Adrenal gland (tissue), 9 donors: ENCODE measurements at regions not wholly inside any gene's neighbourhood (a gene's known extent, or its start where the extent isn't known, plus 50 kb on each side); places are given as distances from the start of the nearest gene placed in this dataset.
A peak's percentile ranks its signal among the peaks of the same experiment; 100 is the strongest.

ENCODE experiments used
- DNase-seq, 7 donors: peaks; one replicate each; pipeline ENCODE4 v3.0.0-alpha.2; 2019 to 2020
- H3K27ac ChIP-seq, 5 donors: fragments of 200-600 bp; sonication (generic) in 4 of 5; 1 replicate in 3 of 5; 2 replicates in 2 of 5; pipeline versions ENCODE4 v1.5.1 to v1.8.0; 2016 to 2020; ENCODE audit warnings: mild to moderate bottlenecking in 1 of 5
- H3K27me3 ChIP-seq: fragments of 200-600 bp; 2 replicates; pipeline ENCODE4 v1.8.0; 2021
- H3K36me3 ChIP-seq, 2 donors: fragments of 200-600 bp; replicated peaks in 1 of 2; 1 replicate in 1 of 2; 2 replicates in 1 of 2; pipeline versions ENCODE4 v1.5.1 to v1.8.0; 2018 to 2022
- H3K4me1 ChIP-seq, 2 donors: fragments of 200-600 bp; replicated peaks in 1 of 2; 1 replicate in 1 of 2; 2 replicates in 1 of 2; pipeline versions ENCODE4 v1.5.1 to v1.8.0; 2018 to 2021
- H3K4me3 ChIP-seq, 4 donors: fragments of 200-600 bp; sonication (generic) in 3 of 4; one replicate each; pipeline ENCODE4 v1.5.1; 2016 to 2018
- H3K9me3 ChIP-seq, 3 donors: fragments of 200-600 bp; sonication (generic) in 1 of 3; replicated peaks in 1 of 3; 1 replicate in 2 of 3; 2 replicates in 1 of 3; pipeline versions ENCODE4 v1.5.1 to v1.8.0; 2016 to 2021
- POLR2A ChIP-seq, 2 donors: fragments of 450-650 bp; IDR thresholded peaks; one replicate each; pipeline ENCODE4 v1.6.1; 2017; ENCODE audit warnings: antibody characterized with exemption in 2 of 2, mild to moderate bottlenecking in 2 of 2, moderate library complexity in 1 of 2
- whole genome bisulfite sequencing, 4 donors: extraction: QIAGEN DNeasy Blood & Tissue Kit in 2 of 4; methylation state at CpG; one replicate each; pipeline versions ENCODE4 v1.1.5 to v1.1.7; 2013 to 2017; 5-methylcytosine and 5-hydroxymethylcytosine counted together
- intact Hi-C, 2 donors: fragments of 100-400 bp; cut with DNase I; formaldehyde crosslinking; loops; one replicate each; pipeline versions ENCODE4 v1.14.1 to v1.15.0; 2022 to 2023
- TF ChIP-seq, protein P1 (sequence below), 6 experiments: fragments of 450-650 bp in 4 of 6; fragments of 200-600 bp in 2 of 6; sonication (generic) in 1 of 6; IDR thresholded peaks; 1 replicate in 5 of 6; 2 replicates in 1 of 6; pipeline versions ENCODE4 v1.5.1 to v1.8.0; 2016 to 2021; ENCODE audit warnings: antibody characterized with exemption in 6 of 6, mild to moderate bottlenecking in 2 of 6, moderate library complexity in 1 of 6
- donor health status: healthy with polysubstance abuse.
- donor health status: Bipolar disorder and iron deficiency.
- donor health status: DM: yes; HTN: yes; CAD: no.
- donor health status: DM: no; HTN: no; CAD: no.
- donor health status: DM: no; HTN: no; CAD: no.

- Histone ChIP-seq H3K36me3 (no peaks in the 10 kb centered on the region), H3K9me3 (peaks cover 0 to 1% (median 0%) of the 10 kb centered on the region in 3 donors), H3K27me3 (no peaks in the 10 kb centered on the region), H3K27ac (no peak overlapping the region), H3K4me1 (no peaks in the 10 kb centered on the region), H3K4me3 (no peak overlapping the region)
- intact Hi-C loops, result no loop called here
- no peak for DNase-seq
- WGBS, 4 donors, result 33 to 46% (median 34%) methylated on average over 6 of the region's 6 CpGs
- TF ChIP-seq POLR2A (IDR thresholded peaks at IDR 0.05), result no peak
- TF ChIP-seq, protein P1, sequence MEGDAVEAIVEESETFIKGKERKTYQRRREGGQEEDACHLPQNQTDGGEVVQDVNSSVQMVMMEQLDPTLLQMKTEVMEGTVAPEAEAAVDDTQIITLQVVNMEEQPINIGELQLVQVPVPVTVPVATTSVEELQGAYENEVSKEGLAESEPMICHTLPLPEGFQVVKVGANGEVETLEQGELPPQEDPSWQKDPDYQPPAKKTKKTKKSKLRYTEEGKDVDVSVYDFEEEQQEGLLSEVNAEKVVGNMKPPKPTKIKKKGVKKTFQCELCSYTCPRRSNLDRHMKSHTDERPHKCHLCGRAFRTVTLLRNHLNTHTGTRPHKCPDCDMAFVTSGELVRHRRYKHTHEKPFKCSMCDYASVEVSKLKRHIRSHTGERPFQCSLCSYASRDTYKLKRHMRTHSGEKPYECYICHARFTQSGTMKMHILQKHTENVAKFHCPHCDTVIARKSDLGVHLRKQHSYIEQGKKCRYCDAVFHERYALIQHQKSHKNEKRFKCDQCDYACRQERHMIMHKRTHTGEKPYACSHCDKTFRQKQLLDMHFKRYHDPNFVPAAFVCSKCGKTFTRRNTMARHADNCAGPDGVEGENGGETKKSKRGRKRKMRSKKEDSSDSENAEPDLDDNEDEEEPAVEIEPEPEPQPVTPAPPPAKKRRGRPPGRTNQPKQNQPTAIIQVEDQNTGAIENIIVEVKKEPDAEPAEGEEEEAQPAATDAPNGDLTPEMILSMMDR (IDR thresholded peaks at IDR 0.05), result no peak
These were observed 105.7 kb upstream of the SEC61G start for GRCh38 chr7:54864663-54865062.

DNA sequence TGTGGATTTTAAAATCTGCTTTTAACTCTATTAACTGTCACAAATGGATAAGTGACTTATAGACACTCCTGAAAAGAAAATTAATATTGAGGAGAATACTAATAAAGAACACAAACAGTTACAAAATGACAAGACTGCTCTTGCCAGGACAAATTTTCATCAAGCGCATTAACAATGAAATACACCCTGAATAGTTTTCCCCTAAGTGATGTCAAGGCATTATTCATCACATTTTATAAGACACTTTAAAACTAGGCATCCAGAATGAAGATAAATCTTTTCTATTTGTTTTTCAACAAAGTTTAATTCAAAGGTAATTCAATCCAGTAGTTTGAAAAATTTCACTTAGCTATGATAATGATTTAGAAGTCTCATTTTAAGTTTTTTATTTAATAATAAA lies 110.5 kb upstream of the SEC61G start:
- H3K27ac ChIP-seq, result no peak overlapping the region
- no peaks in the 10 kb centered on the region for H3K27me3 ChIP-seq
- no peak for TF ChIP-seq POLR2A (IDR thresholded peaks at IDR 0.05)
- TF ChIP-seq, protein P1 (IDR thresholded peaks at IDR 0.05), result no peak
- intact Hi-C loops, result no loop called here
- WGBS, 4 donors, result 93 to 100% (median 96%) methylated on average over 1 of the region's 1 CpG
- H3K9me3 ChIP-seq, result peaks cover 0 to 5% (median 0%) of the 10 kb centered on the region in 3 donors
- H3K4me3 ChIP-seq, result no peak overlapping the region
- DNase-seq, result no peak
- H3K36me3 ChIP-seq, result no peaks in the 10 kb centered on the region
- no peaks in the 10 kb centered on the region for H3K4me1 ChIP-seq

DNA sequence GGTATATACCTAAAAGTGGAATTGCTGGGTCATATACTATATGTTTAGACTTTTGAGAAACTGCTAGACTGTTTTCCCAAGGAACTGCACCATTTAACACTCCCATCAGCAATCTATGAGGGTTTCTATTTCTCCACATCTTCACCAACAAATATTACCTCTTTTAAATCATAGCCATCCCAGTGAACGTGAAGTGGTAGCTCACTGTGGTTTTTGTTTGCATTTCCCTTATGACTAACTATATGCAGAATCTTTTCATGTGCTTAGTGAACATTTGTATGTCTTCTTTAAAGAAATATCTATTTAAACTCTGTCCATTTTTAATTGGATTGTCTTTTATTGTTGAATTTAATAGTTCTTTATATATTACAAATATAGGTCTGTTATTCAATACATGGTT lies 115.8 kb upstream of the SEC61G start:
- DNase-seq, result no peak
- Histone ChIP-seq H3K27ac (no peak overlapping the region), H3K9me3 (peaks cover 0 to 3% (median 0%) of the 10 kb centered on the region in 3 donors), H3K27me3 (no peaks in the 10 kb centered on the region), H3K4me3 (no peak overlapping the region), H3K4me1 (peaks cover 0 to 9% of the 10 kb centered on the region in 2 donors), H3K36me3 (no peaks in the 10 kb centered on the region)
- intact Hi-C loops, result no loop called here
- no peak for TF ChIP-seq POLR2A (IDR thresholded peaks at IDR 0.05)
- TF ChIP-seq, protein P1 (IDR thresholded peaks at IDR 0.05), result no peak
- WGBS, 4 donors, result 77 to 86% (median 83%) methylated on average over 1 of the region's 1 CpG

DNA sequence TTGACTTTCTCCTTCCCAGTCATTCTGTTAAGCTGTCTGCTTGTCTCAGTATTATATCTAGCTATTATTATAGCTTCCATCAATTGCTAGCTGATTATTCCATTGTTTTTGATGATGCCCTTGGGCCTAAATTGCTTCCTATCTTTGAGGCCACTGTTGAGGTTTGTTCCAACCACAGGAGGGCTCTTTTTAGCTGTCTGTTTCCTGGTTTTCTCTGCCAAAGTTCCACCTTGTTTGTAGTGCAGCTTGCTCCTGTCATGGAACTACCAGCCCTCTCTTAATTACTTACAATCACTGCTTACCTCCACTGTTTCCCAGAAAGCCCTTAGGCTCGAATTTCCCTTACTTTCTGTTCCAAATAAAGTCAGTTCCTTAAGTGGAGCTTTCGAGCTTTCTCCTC lies 118.7 kb upstream of the SEC61G start:
- TF ChIP-seq POLR2A (IDR thresholded peaks at IDR 0.05), result no peak
- TF ChIP-seq, protein P1 (IDR thresholded peaks at IDR 0.05), result peak in 3 of 6 experiments; percentile 17 to 33 (median 23)
- H3K27me3 ChIP-seq, result no peaks in the 10 kb centered on the region
- 57 to 78% (median 74%) methylated on average over 2 of the region's 2 CpGs for WGBS, 4 donors

More for the DNA sequence above, 118.7 kb upstream of the SEC61G start:
- no peak overlapping the region for H3K4me3 ChIP-seq
- H3K4me1 ChIP-seq, result peaks cover 4 to 22% of the 10 kb centered on the region in 2 donors
- H3K27ac ChIP-seq, result peak overlapping the region in 3 of 5 donors; percentile 44 to 47 (median 46)
- intact Hi-C loops, result no loop called here
- DNase-seq, result peak in 1 of 7 donors; percentile 14
- H3K9me3 ChIP-seq, result no peaks in the 10 kb centered on the region
- no peaks in the 10 kb centered on the region for H3K36me3 ChIP-seq
